Thoracic aorta (tissue), 2 donors: ENCODE measurements at regions not wholly inside any gene's neighbourhood (a gene's known extent, or its start where the extent isn't known, plus 50 kb on each side); places are given as distances from the start of the nearest gene placed in this dataset.

Experiments
- ATAC-seq: fragments of 150-250 bp; one replicate; pipeline ENCODE4 v1.8.0; 2017; ENCODE audit warnings: low read depth; ENCODE audit not compliant: insufficient number of reproducible peaks, low FRiP score
- DNase-seq: peaks from one replicate; pipeline ENCODE4 v3.0.0-alpha.2; 2020; ENCODE audit warnings: low spot score
- H3K27ac ChIP-seq, 2 donors: fragments of 200-600 bp; sonication (generic); 1 replicate in 1 of 2; 2 replicates in 1 of 2; pipeline ENCODE4 v1.5.1; 2016; ENCODE audit warnings: mild to moderate bottlenecking in 2 of 2, moderate library complexity in 2 of 2
- H3K27me3 ChIP-seq: fragments of 200-600 bp; sonication (generic); replicated peaks from 2 replicates; pipeline ENCODE4 v1.6.0; 2016; ENCODE audit warnings: mild to moderate bottlenecking; ENCODE audit not compliant: insufficient read depth
- H3K36me3 ChIP-seq: fragments of 200-600 bp; sonication (generic); one replicate; pipeline ENCODE4 v1.5.1; 2016
- H3K4me1 ChIP-seq, 2 donors: fragments of 200-600 bp; sonication (generic); 1 replicate in 1 of 2; 2 replicates in 1 of 2; pipeline versions ENCODE4 v1.5.1 to v1.6.0; 2016; ENCODE audit warnings: low read depth in 2 of 2, mild to moderate bottlenecking in 1 of 2; ENCODE audit not compliant: control insufficient read depth in 1 of 2
- H3K4me3 ChIP-seq: fragments of 200-600 bp; sonication (generic); 2 replicates; pipeline ENCODE4 v1.5.1; 2016; ENCODE audit warnings: mild to moderate bottlenecking
- H3K9me3 ChIP-seq: fragments of 200-600 bp; sonication (generic); 2 replicates; pipeline ENCODE4 v1.5.1; 2016
- TF ChIP-seq, protein P1 (sequence below): fragments of 200-600 bp; sonication (generic); IDR thresholded peaks from one replicate; pipeline ENCODE4 v1.5.1; 2019; ENCODE audit warnings: antibody characterized with exemption

DNA sequence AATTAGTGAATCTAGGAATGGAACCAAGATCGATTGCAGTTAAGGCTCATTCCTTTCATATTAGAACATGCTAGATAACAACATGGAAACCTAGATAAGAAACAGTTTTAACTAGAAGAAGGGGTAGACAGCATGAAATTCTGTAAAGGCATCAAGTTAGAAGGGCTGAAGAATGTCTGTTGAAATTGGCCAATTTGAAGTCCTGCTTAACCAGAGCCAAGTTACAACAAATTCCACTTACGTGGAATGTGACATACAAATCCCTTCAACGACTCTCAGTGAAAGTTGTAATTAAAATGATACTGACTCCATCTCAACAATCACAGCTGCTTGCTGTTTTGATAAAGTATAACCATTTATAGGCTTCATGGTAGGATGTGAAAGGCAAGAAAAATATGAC is 1065.7 kb downstream of the DNAJB9 start:
- DNase-seq (no peak), ATAC-seq (no peak)
- Histone ChIP-seq H3K9me3 (no peaks in the 10 kb centered on the region), H3K4me1 (no peaks in the 10 kb centered on the region), H3K27me3 (no peaks in the 10 kb centered on the region), H3K36me3 (no peaks in the 10 kb centered on the region), H3K4me3 (no peak overlapping the region), H3K27ac (no peak overlapping the region)
- TF ChIP-seq, protein P1, sequence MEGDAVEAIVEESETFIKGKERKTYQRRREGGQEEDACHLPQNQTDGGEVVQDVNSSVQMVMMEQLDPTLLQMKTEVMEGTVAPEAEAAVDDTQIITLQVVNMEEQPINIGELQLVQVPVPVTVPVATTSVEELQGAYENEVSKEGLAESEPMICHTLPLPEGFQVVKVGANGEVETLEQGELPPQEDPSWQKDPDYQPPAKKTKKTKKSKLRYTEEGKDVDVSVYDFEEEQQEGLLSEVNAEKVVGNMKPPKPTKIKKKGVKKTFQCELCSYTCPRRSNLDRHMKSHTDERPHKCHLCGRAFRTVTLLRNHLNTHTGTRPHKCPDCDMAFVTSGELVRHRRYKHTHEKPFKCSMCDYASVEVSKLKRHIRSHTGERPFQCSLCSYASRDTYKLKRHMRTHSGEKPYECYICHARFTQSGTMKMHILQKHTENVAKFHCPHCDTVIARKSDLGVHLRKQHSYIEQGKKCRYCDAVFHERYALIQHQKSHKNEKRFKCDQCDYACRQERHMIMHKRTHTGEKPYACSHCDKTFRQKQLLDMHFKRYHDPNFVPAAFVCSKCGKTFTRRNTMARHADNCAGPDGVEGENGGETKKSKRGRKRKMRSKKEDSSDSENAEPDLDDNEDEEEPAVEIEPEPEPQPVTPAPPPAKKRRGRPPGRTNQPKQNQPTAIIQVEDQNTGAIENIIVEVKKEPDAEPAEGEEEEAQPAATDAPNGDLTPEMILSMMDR = no peak

DNA sequence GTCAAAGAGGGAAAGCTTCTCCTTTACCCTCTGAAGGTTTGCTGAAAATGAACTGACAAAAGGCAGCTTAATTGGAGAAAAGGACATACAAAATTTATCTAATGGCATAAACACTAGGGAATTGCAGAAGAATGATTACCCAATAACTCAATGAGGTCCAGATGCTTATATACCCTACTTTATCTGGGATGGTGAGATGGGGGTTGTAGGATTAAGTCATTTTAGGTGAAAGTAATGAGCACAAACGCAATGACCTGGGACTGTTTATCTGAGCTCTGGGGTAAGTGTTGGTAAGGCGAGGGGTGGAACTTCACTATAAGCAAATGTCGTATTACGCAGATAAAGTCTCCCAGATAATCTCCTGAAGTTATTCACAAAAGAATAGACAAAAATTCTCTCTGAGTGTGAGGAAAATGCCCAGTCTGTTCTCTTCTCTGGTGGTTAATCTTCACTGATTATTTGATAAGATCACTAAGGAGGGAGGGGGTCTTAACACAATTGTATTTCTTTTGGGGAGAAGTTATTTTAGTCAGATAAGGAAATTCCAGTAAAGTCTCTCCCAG is 1067.8 kb downstream of the DNAJB9 start:
- H3K27ac ChIP-seq = no peak overlapping the region
- ATAC-seq (no peak), DNase-seq (no peak)
- no peaks in the 10 kb centered on the region for H3K27me3 ChIP-seq
- H3K9me3 ChIP-seq = no peaks in the 10 kb centered on the region
- H3K36me3 ChIP-seq = no peaks in the 10 kb centered on the region
- no peaks in the 10 kb centered on the region for H3K4me1 ChIP-seq
- TF ChIP-seq, protein P1 = no peak
- H3K4me3 ChIP-seq = no peak overlapping the region

DNA sequence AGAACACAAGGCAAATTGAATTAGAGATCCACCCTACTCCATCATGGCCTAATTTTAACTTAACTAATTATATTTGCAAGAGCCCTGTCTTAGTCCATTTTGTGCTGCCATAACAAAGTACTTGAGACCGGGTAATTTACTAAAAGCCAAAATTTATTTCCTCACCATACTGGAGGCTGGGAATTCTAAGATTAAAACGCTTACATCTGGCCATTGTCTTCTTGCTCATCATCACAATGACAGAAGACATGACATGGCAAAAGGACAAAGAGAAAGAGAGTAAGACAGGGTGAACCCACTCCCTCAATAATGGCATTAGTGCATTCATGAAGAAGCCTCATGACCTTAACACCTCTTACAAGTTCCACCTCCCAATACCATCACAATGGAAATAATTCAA is 1068.6 kb downstream of the DNAJB9 start:
- no peak overlapping the region for H3K27ac ChIP-seq
- no peaks in the 10 kb centered on the region for H3K27me3 ChIP-seq
- no peaks in the 10 kb centered on the region for H3K4me1 ChIP-seq
- H3K4me3 ChIP-seq = no peak overlapping the region
- H3K9me3 ChIP-seq = no peaks in the 10 kb centered on the region
- no peak for DNase-seq
- ATAC-seq = no peak
- H3K36me3 ChIP-seq = no peaks in the 10 kb centered on the region
- TF ChIP-seq, protein P1 = no peak

DNA sequence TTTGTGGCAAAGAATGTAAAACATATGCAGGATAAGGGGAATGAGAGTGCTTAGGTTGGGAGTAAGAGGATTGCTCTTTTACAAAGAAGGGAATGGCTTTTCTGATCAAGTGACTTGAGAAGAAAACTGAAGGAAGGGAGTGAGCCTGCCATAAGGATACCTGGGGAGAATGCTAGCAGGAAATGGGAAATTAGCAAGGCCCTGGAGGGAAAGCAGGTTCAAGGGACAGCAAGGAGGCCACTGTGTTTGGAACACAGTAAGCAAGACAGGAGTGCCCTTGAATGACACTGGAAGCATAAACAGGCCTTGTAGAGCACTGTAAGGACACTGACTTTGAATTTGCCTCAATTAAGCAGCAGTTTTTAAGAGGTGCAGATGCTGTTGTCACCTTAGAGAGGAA is 1069.9 kb downstream of the DNAJB9 start:
- Histone ChIP-seq H3K4me1 (no peaks in the 10 kb centered on the region), H3K27ac (no peak overlapping the region), H3K36me3 (no peaks in the 10 kb centered on the region), H3K9me3 (no peaks in the 10 kb centered on the region), H3K4me3 (no peak overlapping the region), H3K27me3 (no peaks in the 10 kb centered on the region)
- TF ChIP-seq, protein P1 = no peak
- no peak for DNase-seq
- no peak for ATAC-seq

DNA sequence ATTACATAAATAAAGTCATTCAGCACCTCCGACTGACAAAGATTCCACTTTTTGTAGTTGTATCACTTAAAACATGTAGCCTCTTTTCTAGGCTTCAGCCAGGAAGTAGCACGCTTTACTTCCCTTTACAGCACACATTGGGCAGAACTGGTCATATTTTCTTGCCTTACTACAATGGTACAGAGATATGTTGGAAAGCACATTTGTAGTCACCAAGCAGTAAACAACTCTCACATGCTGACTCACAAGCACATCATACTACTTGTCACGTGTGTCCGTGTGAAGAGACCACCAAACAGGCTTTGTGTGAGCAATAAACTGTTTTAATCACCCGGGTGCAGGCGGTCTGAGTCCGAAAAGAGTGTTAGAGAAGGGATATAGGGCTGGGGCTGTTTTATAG is 1071.8 kb downstream of the DNAJB9 start:
- Histone ChIP-seq H3K4me3 (no peak overlapping the region), H3K4me1 (no peaks in the 10 kb centered on the region), H3K36me3 (no peaks in the 10 kb centered on the region), H3K27ac (no peak overlapping the region), H3K27me3 (no peaks in the 10 kb centered on the region), H3K9me3 (no peaks in the 10 kb centered on the region)
- TF ChIP-seq, protein P1 = no peak
- DNase-seq = no peak
- ATAC-seq = no peak
